AG04449 (cell line): ENCODE measurements at regions not wholly inside any gene's neighbourhood (a gene's known extent, or its start where the extent isn't known, plus 50 kb on each side); places are given as distances from the start of the nearest gene placed in this dataset.

Source experiments
- CTCF ChIA-PET: fragments of 350-600 bp; formaldehyde crosslinking; extraction: SDS; loops from one replicate; lab custom pipeline; 2021; ENCODE audit warnings: antibody characterized with exemption; lab: Yijun Ruan, JAX
- POLR2A ChIA-PET: fragments of 400-600, 350-600 bp; formaldehyde crosslinking; extraction: SDS; loops from one replicate; lab custom pipeline; 2020; ENCODE audit warnings: antibody characterized with exemption, inconsistent platforms; lab: Yijun Ruan, JAX
- DNase-seq: peaks from one replicate; pipeline ENCODE4 v3.0.0-alpha.2; 2010; ENCODE audit warnings: low read depth, low spot score
- H3K4me3 ChIP-seq: 2 replicates; pipeline ENCODE4 v1.5.1; 2011; ENCODE audit warnings: low read depth, mild to moderate bottlenecking, control low read depth, low read length
- TF ChIP-seq, protein P1 (sequence below): IDR thresholded peaks from one replicate; pipeline ENCODE4 v1.5.1; 2011; ENCODE audit warnings: mild to moderate bottlenecking, moderate library complexity, low read length, control low read depth, inconsistent platforms; ENCODE audit not compliant: insufficient read depth; ENCODE audit errors: missing control alignments

DNA sequence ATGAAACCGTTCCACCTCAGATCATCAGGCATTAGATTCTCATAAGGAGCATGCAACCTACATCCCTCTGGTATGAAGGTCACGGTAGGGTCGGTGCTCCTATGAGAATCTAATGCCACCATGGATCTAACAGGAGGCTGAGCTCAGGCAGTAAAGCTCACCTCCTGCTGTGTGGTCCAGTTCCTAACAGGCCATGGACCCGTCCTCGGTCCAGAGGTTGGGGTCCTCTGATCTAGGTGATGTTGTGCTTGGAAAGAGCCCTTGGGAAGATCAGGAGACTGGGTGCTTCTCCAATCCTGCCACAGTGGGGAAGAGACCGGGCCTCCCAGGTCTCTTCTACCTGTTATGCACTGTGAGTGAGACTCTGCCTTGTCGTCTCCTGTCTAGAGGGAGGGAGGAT is 104.6 kb downstream of the ACKR3 start:
- DNase-seq: no peak
- CTCF ChIA-PET: no interaction called here
- POLR2A ChIA-PET: no interaction called here
- TF ChIP-seq, protein P1, sequence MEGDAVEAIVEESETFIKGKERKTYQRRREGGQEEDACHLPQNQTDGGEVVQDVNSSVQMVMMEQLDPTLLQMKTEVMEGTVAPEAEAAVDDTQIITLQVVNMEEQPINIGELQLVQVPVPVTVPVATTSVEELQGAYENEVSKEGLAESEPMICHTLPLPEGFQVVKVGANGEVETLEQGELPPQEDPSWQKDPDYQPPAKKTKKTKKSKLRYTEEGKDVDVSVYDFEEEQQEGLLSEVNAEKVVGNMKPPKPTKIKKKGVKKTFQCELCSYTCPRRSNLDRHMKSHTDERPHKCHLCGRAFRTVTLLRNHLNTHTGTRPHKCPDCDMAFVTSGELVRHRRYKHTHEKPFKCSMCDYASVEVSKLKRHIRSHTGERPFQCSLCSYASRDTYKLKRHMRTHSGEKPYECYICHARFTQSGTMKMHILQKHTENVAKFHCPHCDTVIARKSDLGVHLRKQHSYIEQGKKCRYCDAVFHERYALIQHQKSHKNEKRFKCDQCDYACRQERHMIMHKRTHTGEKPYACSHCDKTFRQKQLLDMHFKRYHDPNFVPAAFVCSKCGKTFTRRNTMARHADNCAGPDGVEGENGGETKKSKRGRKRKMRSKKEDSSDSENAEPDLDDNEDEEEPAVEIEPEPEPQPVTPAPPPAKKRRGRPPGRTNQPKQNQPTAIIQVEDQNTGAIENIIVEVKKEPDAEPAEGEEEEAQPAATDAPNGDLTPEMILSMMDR: no peak
- H3K4me3 ChIP-seq: no peak overlapping the region

DNA sequence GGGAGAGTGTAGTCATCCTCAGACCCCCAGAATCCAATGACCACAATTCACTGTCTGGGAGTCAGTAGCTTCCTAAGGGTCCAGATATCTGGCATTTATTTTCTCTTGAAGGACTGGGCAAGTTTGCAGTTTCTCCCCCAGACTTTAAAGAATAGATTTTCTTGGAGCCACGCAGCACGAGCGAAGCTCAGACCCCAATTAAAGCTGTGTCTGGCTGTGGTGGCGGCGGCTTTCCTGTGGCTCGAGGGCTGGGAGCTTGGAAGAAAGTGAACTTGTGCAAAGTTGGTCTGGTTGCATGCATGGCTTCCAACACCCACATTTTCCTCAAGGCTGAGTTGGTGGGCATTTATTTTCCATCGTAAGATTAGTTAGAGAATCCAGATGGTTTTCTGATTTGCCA is 105.0 kb downstream of the ACKR3 start:
- no peak for DNase-seq
- CTCF ChIA-PET: no interaction called here
- TF ChIP-seq, protein P1: no peak
- no peak overlapping the region for H3K4me3 ChIP-seq
- POLR2A ChIA-PET: no interaction called here

DNA sequence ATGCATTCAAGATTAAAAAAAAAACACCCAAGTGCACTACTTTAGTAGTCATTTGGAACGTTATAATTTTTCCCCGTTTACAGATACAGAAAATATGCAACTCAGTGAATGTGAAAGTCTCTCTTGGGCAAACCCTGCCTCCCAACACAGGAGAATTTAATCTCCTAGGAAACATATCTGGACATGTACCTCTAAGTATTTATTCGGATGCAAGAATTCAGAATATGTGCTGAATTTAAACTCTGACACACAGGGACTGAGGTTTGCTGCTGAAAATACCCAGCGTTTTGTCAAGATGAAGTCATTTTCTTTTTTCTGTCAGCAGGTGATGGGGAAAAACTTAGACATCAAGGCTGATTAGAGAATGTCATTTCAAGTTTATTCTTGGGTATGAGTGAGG is 105.4 kb downstream of the ACKR3 start:
- TF ChIP-seq, protein P1: no peak
- no peak for DNase-seq
- no peak overlapping the region for H3K4me3 ChIP-seq
- POLR2A ChIA-PET: no interaction called here
- CTCF ChIA-PET: no interaction called here

DNA sequence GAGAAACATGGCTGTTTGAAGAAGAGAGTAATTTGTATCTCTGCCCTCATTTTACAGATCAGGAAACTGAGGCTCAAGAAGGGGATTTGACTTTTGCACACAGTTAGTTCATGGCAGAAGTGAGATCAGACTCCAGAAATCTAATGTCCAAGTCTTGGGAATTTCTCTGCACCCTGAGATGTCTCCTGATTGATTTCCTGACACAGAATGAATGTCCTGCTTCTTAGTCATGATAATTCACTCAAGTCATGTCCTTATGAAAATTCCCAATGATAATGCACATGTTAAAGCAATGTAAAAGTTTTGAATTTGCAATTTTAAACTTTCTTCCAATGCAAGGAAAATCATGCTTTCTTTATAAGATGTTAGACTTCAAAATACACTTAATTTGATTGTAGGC is 105.9 kb downstream of the ACKR3 start:
- ChIA-PET POLR2A (no interaction called here), CTCF (no interaction called here)
- no peak for DNase-seq
- H3K4me3 ChIP-seq: no peak overlapping the region
- TF ChIP-seq, protein P1: no peak

DNA sequence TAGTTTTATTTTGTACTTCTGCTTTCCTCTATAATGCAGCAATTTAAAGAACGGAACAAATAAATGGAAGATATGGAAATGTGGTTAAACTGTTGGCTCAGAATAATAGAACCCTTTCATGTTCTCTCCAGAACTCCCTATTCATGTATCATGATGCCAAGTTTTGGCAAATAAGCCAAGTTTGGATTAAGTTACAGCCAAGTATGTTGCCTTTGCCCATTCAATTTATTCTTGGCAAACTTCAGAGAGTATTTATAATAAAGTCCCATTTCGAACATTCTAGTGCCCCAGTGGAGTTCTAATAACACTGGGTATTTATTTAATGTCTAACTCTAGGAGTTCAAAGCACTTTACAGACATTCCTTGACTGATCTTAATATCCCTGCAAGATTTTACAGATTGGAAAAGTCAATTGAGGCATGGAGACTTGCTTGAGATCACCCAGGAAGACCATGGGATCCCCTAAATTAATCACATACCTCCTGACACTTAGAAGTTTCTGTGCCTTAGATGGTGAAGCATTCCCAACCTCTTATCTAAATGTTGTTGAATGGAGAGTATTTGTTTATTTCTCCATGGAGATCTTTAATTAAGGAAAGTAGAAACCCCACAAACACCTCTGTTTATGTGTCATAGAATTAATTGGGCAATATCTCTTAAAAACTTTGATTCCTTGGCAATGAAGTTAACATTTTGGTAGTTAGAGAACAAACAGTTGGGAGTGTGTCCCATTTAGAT is 106.7 kb downstream of the ACKR3 start:
- TF ChIP-seq, protein P1: no peak
- CTCF ChIA-PET: no interaction called here
- no peak overlapping the region for H3K4me3 ChIP-seq
- no peak for DNase-seq
- POLR2A ChIA-PET: no interaction called here

DNA sequence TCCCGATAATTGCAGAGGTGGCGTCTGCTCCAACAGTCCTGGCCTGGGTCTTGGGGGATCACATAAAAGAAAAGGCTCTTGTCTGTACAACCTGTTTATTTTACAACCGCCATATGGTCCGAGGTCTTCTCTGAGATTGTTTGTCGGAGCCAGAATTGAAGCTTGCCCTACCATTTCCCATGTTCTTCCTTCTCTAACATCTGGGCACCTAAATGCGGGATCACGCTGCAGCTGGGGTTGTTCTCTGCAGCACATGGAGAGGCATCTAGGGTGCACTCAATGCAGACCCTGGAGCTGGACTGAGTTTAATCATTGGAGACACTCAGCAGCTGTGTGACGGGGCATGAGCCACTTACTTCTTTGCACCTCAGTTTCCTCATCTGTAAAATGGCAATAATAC is 107.7 kb downstream of the ACKR3 start:
- CTCF ChIA-PET: interaction anchor here (0.7 kb wide), 1 partner anchor 396 kb away, joined by 4 read pairs; no protein-coding TSS in a partner anchor
- TF ChIP-seq, protein P1: no peak
- POLR2A ChIA-PET: no interaction called here

More for the DNA sequence above, 107.7 kb downstream of the ACKR3 start:
- DNase-seq: no peak
- no peak overlapping the region for H3K4me3 ChIP-seq
